H1 (cell line): ENCODE measurements at regions not wholly inside any gene's neighbourhood (a gene's known extent, or its start where the extent isn't known, plus 50 kb on each side); places are given as distances from the start of the nearest gene placed in this dataset.

Experiments
- CTCF ChIA-PET: fragments of 300-600 bp; sonication (Branson Sonifier 250); formaldehyde crosslinking; loops from one replicate; lab custom pipeline; 2021; ENCODE audit not compliant: partially characterized antibody; lab: Charles Lee
- POLR2A ChIA-PET: fragments of 300-600 bp; sonication (Branson Sonifier 250); formaldehyde crosslinking; loops from one replicate; lab custom pipeline; 2021; ENCODE audit warnings: inconsistent platforms; ENCODE audit not compliant: partially characterized antibody; lab: Charles Lee
- DNase-seq, 2 experiments: peaks; one replicate each; pipeline versions ENCODE4 v3.0.0 to v3.0.0-alpha.2; 2010 to 2022; ENCODE audit warnings: low spot score in 2 of 2, low read depth in 1 of 2, mixed read lengths in 1 of 2
- FAIRE-seq: peaks from 2 replicates; lab custom pipeline; 2011; peaks lifted over from hg19 to GRCh38; lab: Jason Lieb, UNC
- H2AFZ ChIP-seq: 2 replicates; pipeline ENCODE4 v1.8.1; 2012; ENCODE audit warnings: low read length, inconsistent platforms
- H2AK5ac ChIP-seq: 2 replicates; pipeline ENCODE4 v1.6.1; 2013; ENCODE audit warnings: low read depth, low read length
- H2BK120ac ChIP-seq: replicated peaks from 2 replicates; pipeline ENCODE3; 2013; ENCODE audit warnings: low read depth, low read length, inconsistent platforms
- H2BK12ac ChIP-seq: 2 replicates; pipeline ENCODE4 v1.6.1; 2013; ENCODE audit warnings: low read depth, low read length
- H2BK15ac ChIP-seq: 2 replicates; pipeline ENCODE4 v1.6.1; 2013; ENCODE audit warnings: low read length
- H2BK20ac ChIP-seq: 2 replicates; pipeline ENCODE4 v1.6.1; 2013; ENCODE audit warnings: low read length
- H2BK5ac ChIP-seq: 2 replicates; pipeline ENCODE4 v1.6.1; 2013; ENCODE audit warnings: low read depth, low read length
- H3K14ac ChIP-seq: 2 replicates; pipeline ENCODE4 v1.6.1; 2013; ENCODE audit warnings: inconsistent platforms; ENCODE audit not compliant: insufficient read length
- H3K18ac ChIP-seq: 2 replicates; pipeline ENCODE4 v1.6.1; 2013; ENCODE audit warnings: low read length; ENCODE audit errors: extremely low read depth
- H3K23ac ChIP-seq: 2 replicates; pipeline ENCODE4 v1.6.1; 2013; ENCODE audit warnings: inconsistent platforms; ENCODE audit not compliant: insufficient read length
- H3K23me2 ChIP-seq: 2 replicates; pipeline ENCODE4 v1.6.1; 2013; ENCODE audit warnings: low read depth, low read length
- H3K27ac ChIP-seq: 2 replicates; pipeline ENCODE4 v1.6.1; 2011; ENCODE audit warnings: low read depth, low read length, inconsistent platforms
- H3K27me3 ChIP-seq, 4 experiments: replicated peaks in 1 of 4; 1 replicate in 1 of 4; 2 replicates in 3 of 4; pipeline versions ENCODE4 v1.6.1 to v1.8.1; 2011 to 2013; ENCODE audit warnings: low read length in 3 of 4, mild to moderate bottlenecking in 3 of 4, inconsistent platforms in 2 of 4, mixed read lengths in 2 of 4, moderate library complexity in 1 of 4; ENCODE audit not compliant: control insufficient read depth in 3 of 4, insufficient read depth in 3 of 4; ENCODE audit errors: extremely low read depth in 1 of 4
- H3K36me3 ChIP-seq, 4 experiments: 2 replicates each; pipeline versions ENCODE4 v1.6.1 to v1.8.1; 2011 to 2013; ENCODE audit warnings: mild to moderate bottlenecking in 4 of 4, low read length in 3 of 4, moderate library complexity in 2 of 4, control low read depth in 1 of 4, inconsistent platforms in 1 of 4; ENCODE audit not compliant: insufficient read depth in 4 of 4, control insufficient read depth in 2 of 4
- H3K4ac ChIP-seq: replicated peaks from 2 replicates; pipeline ENCODE3; 2013; ENCODE audit warnings: low read length, low read depth, mixed read lengths, inconsistent platforms; ENCODE audit not compliant: insufficient read length
- H3K4me1 ChIP-seq, 4 experiments: replicated peaks in 1 of 4; 1 replicate in 1 of 4; 2 replicates in 3 of 4; pipeline versions ENCODE4 v1.6.1 to v1.8.1; 2011 to 2013; ENCODE audit warnings: low read length in 3 of 4, inconsistent platforms in 2 of 4, mixed read lengths in 1 of 4; ENCODE audit not compliant: insufficient read depth in 4 of 4, control insufficient read depth in 3 of 4
- H3K4me2 ChIP-seq, 2 experiments: 2 replicates each; pipeline versions ENCODE4 v1.6.1 to v1.8.1; 2011 to 2013; ENCODE audit warnings: low read depth in 2 of 2, low read length in 2 of 2, control low read depth in 1 of 2, inconsistent platforms in 1 of 2, mild to moderate bottlenecking in 1 of 2; ENCODE audit not compliant: insufficient read depth in 1 of 2
- H3K4me3 ChIP-seq, 4 experiments: fragments of 200-600, 300-600 bp in 1 of 4; sonication (generic), shearing (Covaris generic), sonication (Bioruptor Twin) in 1 of 4; 2 replicates each; pipeline versions ENCODE4 v1.5.1 to v1.8.1; 2011 to 2016; ENCODE audit warnings: low read length in 4 of 4, low read depth in 3 of 4, control low read depth in 2 of 4, inconsistent platforms in 2 of 4, mild to moderate bottlenecking in 2 of 4, mixed read lengths in 1 of 4, moderate library complexity in 1 of 4; ENCODE audit not compliant: insufficient read depth in 2 of 4; ENCODE audit errors: extremely low read depth in 1 of 4
- H3K56ac ChIP-seq: replicated peaks from 2 replicates; pipeline ENCODE3; 2013; ENCODE audit warnings: low read depth, mild to moderate bottlenecking, mixed read lengths, low read length, inconsistent platforms; ENCODE audit not compliant: insufficient read length
- H3K79me1 ChIP-seq: 2 replicates; pipeline ENCODE4 v1.6.1; 2013; ENCODE audit warnings: low read depth, low read length, control low read depth
- H3K79me2 ChIP-seq, 2 experiments: 2 replicates each; pipeline versions ENCODE4 v1.6.1 to v1.8.1; 2012 to 2013; ENCODE audit warnings: low read length in 2 of 2, mild to moderate bottlenecking in 2 of 2, inconsistent platforms in 1 of 2; ENCODE audit not compliant: insufficient read depth in 2 of 2, control insufficient read depth in 1 of 2
- H3K9ac ChIP-seq, 4 experiments: replicated peaks in 1 of 4; 1 replicate in 1 of 4; 2 replicates in 3 of 4; pipeline versions ENCODE4 v1.6.1 to v1.8.1; 2011 to 2013; ENCODE audit warnings: low read depth in 3 of 4, low read length in 3 of 4, control low read depth in 2 of 4, mild to moderate bottlenecking in 2 of 4, moderate library complexity in 2 of 4, inconsistent platforms in 1 of 4; ENCODE audit errors: extremely low read depth in 1 of 4
- H3K9me3 ChIP-seq, 2 experiments: 2 replicates each; pipeline versions ENCODE4 v1.6.1 to v1.8.1; 2012 to 2013; ENCODE audit warnings: mild to moderate bottlenecking in 2 of 2, moderate library complexity in 2 of 2, control low read depth in 1 of 2, inconsistent platforms in 1 of 2, low read depth in 1 of 2, low read length in 1 of 2, mixed read lengths in 1 of 2; ENCODE audit not compliant: insufficient read depth in 2 of 2
- H4K20me1 ChIP-seq, 2 experiments: replicated peaks in 1 of 2; 2 replicates each; pipeline versions ENCODE3 to v1.8.1; 2011 to 2013; ENCODE audit warnings: inconsistent platforms in 2 of 2, low read length in 2 of 2, mild to moderate bottlenecking in 1 of 2; ENCODE audit not compliant: insufficient read depth in 2 of 2, control insufficient read depth in 1 of 2
- H4K5ac ChIP-seq: 2 replicates; pipeline ENCODE4 v1.6.1; 2013; ENCODE audit warnings: low read length, low read depth, mixed read lengths, inconsistent platforms; ENCODE audit not compliant: insufficient read length
- H4K8ac ChIP-seq: 2 replicates; pipeline ENCODE4 v1.8.0; 2013; ENCODE audit warnings: mild to moderate bottlenecking, moderate library complexity, low read length, inconsistent platforms; ENCODE audit not compliant: insufficient read depth; ENCODE audit errors: extremely low read depth
- H4K91ac ChIP-seq: replicated peaks from 2 replicates; pipeline ENCODE3; 2013; ENCODE audit warnings: low read length, mixed read lengths, inconsistent platforms; ENCODE audit not compliant: insufficient read length
- CBX8 ChIP-seq: fragments of 300-800, 300-1000 bp; sonication (generic); IDR thresholded peaks from 2 replicates; pipeline ENCODE4 v1.7.1; 2016; ENCODE audit warnings: low read depth, low read length, borderline replicate concordance
- CTCF ChIP-seq, 3 experiments: IDR thresholded peaks; 1 replicate in 2 of 3; 2 replicates in 1 of 3; pipeline versions ENCODE4 v1.5.1 to v1.6.1; 2011; ENCODE audit warnings: low read length in 3 of 3, mild to moderate bottlenecking in 3 of 3, inconsistent platforms in 2 of 3, low read depth in 1 of 3, moderate library complexity in 1 of 3; ENCODE audit not compliant: insufficient read depth in 1 of 3; ENCODE audit errors: control extremely low read depth in 1 of 3
- EP300 ChIP-seq, 2 experiments: IDR thresholded peaks; 1 replicate in 1 of 2; 2 replicates in 1 of 2; pipeline ENCODE4 v1.6.1; 2011 to 2012; ENCODE audit warnings: low read depth in 2 of 2, low read length in 2 of 2, mild to moderate bottlenecking in 2 of 2, borderline replicate concordance in 1 of 2, inconsistent platforms in 1 of 2, moderate library complexity in 1 of 2
- RNF2 ChIP-seq: fragments of 200-900, 300-1000 bp; sonication (generic); IDR thresholded peaks from 2 replicates; pipeline ENCODE4 v1.7.1; 2016; ENCODE audit warnings: borderline replicate concordance, low read depth, mild to moderate bottlenecking, antibody characterized with exemption, low read length; ENCODE audit not compliant: poor library complexity, severe bottlenecking; ENCODE audit errors: missing control alignments
- SP1 ChIP-seq: IDR thresholded peaks from 2 replicates; pipeline ENCODE4 v1.6.1; 2011; ENCODE audit warnings: low read depth, low read length
- SP2 ChIP-seq: IDR thresholded peaks from 2 replicates; pipeline ENCODE4 v1.6.1; 2012; ENCODE audit warnings: mild to moderate bottlenecking, low read length, inconsistent platforms
- SP4 ChIP-seq: IDR thresholded peaks from 2 replicates; pipeline ENCODE4 v1.6.1; 2012; ENCODE audit warnings: low read length, inconsistent platforms
- SUZ12 ChIP-seq: fragments of 200-600 bp; sonication (generic); IDR thresholded peaks from 2 replicates; pipeline ENCODE4 v1.6.1; 2012; ENCODE audit warnings: mild to moderate bottlenecking, inconsistent platforms, low read length, moderate library complexity, mixed read lengths
- TAF1 ChIP-seq: IDR thresholded peaks from 2 replicates; pipeline ENCODE4 v1.6.1; 2011; ENCODE audit warnings: mild to moderate bottlenecking, low read depth, low read length
- TAF7 ChIP-seq: optimal IDR thresholded peaks from 2 replicates; pipeline ENCODE3; 2011; ENCODE audit warnings: low read depth, mild to moderate bottlenecking, inconsistent platforms, low read length, moderate library complexity, borderline replicate concordance
- WGBS, 2 experiments: shearing (Covaris generic) in 1 of 2; methylation state at CpG; one replicate each; pipeline versions ENCODE4 v1.1.6 to v1.1.7; 2013 to 2015; ENCODE audit warnings: low lambda C conversion rate in 2 of 2, mixed read lengths in 2 of 2, inconsistent platforms in 1 of 2, low coverage in 1 of 2, missing lambda C conversion rate in 1 of 2; ENCODE audit not compliant: insufficient replicate concordance in 2 of 2, insufficient coverage in 1 of 2, insufficient read length in 1 of 2; ENCODE audit errors: extremely low coverage in 1 of 2, missing lambda C conversion rate in 1 of 2; 5-methylcytosine and 5-hydroxymethylcytosine counted together

GRCh38 chr12:124725099-124725498 is 138.6 kb downstream of the SCARB1 start (continued):
- TF ChIP-seq SP4, result no peak

GRCh38 chr12:124722878-124723277 is 140.8 kb downstream of the SCARB1 start:
- no peak overlapping the region for H2BK120ac ChIP-seq
- no peak overlapping the region for H4K5ac ChIP-seq
- H3K79me2 ChIP-seq, result no peaks in the 10 kb centered on the region
- H3K4ac ChIP-seq, result no peak overlapping the region
- no peak overlapping the region for H2BK5ac ChIP-seq
- no peak overlapping the region for H3K4me3 ChIP-seq
- DNase-seq, result no peak
- no peak overlapping the region for H2BK15ac ChIP-seq
- H4K20me1 ChIP-seq, result peaks cover 0 to 2% of the 10 kb centered on the region in 2 experiments
- no peak overlapping the region for H3K9ac ChIP-seq
- FAIRE-seq, result no peak
- no peak overlapping the region for H3K18ac ChIP-seq
- no peaks in the 10 kb centered on the region for H3K27me3 ChIP-seq
- no peak overlapping the region for H2AK5ac ChIP-seq
- no peak overlapping the region for H3K23ac ChIP-seq
- CTCF ChIA-PET, result interaction anchor here (0.7 to 1.8 kb wide), 4 partner anchors 10 to 67 kb away, joined by 3 to 6 read pairs (median 3); no protein-coding TSS in a partner anchor
- no peak overlapping the region for H3K14ac ChIP-seq
- WGBS, 2 experiments, result 80% methylated on average over 3 of the region's 3 CpGs; no CpG with 5 or more reads in 1 of the 2 experiments
- no peak overlapping the region for H3K4me2 ChIP-seq
- no peak overlapping the region for H3K27ac ChIP-seq
- no peak overlapping the region for H4K91ac ChIP-seq
- H2BK12ac ChIP-seq, result no peak overlapping the region
- no peaks in the 10 kb centered on the region for H3K36me3 ChIP-seq
- H3K9me3 ChIP-seq, result no peaks in the 10 kb centered on the region
- H3K23me2 ChIP-seq, result no peaks in the 10 kb centered on the region
- H2BK20ac ChIP-seq, result no peak overlapping the region
- no peak overlapping the region for H4K8ac ChIP-seq
- no peak overlapping the region for H2AFZ ChIP-seq
- H3K79me1 ChIP-seq, result no peaks in the 10 kb centered on the region; the same call in 1 of the 2 replicates
- no peaks in the 10 kb centered on the region for H3K4me1 ChIP-seq
- H3K56ac ChIP-seq, result no peak overlapping the region
- POLR2A ChIA-PET, result no interaction called here
- no peak for TF ChIP-seq TAF1
- no peak for TF ChIP-seq SP2
- no peak for TF ChIP-seq EP300 (IDR thresholded peaks at IDR 0.05; ENCODE audit: borderline replicate concordance in 1 of 2, low read depth in 2 of 2, low read length in 2 of 2)
- TF ChIP-seq CTCF (IDR thresholded peaks at IDR 0.05; ENCODE audit: control extremely low read depth in 1 of 3, insufficient read depth in 1 of 3, low read depth in 1 of 3, low read length in 3 of 3), result no peak
- no peak for TF ChIP-seq CBX8
- no peak for TF ChIP-seq SP1
- TF ChIP-seq TAF7, result no peak
- TF ChIP-seq SUZ12, result no peak
- TF ChIP-seq RNF2, result no peak
